Glutamatergic neuron (in vitro differentiated cells): ENCODE measurements at regions not wholly inside any gene's neighbourhood (a gene's known extent, or its start where the extent isn't known, plus 50 kb on each side); places are given as distances from the start of the nearest gene placed in this dataset.

Experiments
- DNase-seq: peaks from one replicate; pipeline ENCODE4 v3.0.0; 2022
- H3K27ac Mint-ChIP-seq: one replicate; pipeline ENCODE4 v1.8.0; 2020; ENCODE audit warnings: mild to moderate bottlenecking, mixed read lengths, inconsistent platforms; ENCODE audit not compliant: unreplicated experiment
- H3K27me3 Mint-ChIP-seq: one replicate; pipeline ENCODE4 v1.8.0; 2020; ENCODE audit warnings: mild to moderate bottlenecking, moderate library complexity, mixed read lengths, inconsistent platforms; ENCODE audit not compliant: unreplicated experiment
- H3K36me3 Mint-ChIP-seq: one replicate; pipeline ENCODE4 v1.8.0; 2020; ENCODE audit warnings: mild to moderate bottlenecking, mixed read lengths, inconsistent platforms; ENCODE audit not compliant: unreplicated experiment
- H3K4me1 Mint-ChIP-seq: one replicate; pipeline ENCODE4 v1.8.0; 2020; ENCODE audit warnings: mild to moderate bottlenecking, low read depth, mixed read lengths, inconsistent platforms; ENCODE audit not compliant: unreplicated experiment
- H3K4me3 Mint-ChIP-seq: one replicate; pipeline ENCODE4 v1.8.0; 2020; ENCODE audit warnings: mild to moderate bottlenecking, mixed read lengths, inconsistent platforms; ENCODE audit not compliant: unreplicated experiment
- H3K9me3 Mint-ChIP-seq: one replicate; pipeline ENCODE4 v1.8.0; 2020; ENCODE audit warnings: mild to moderate bottlenecking, moderate library complexity, mixed read lengths, inconsistent platforms; ENCODE audit not compliant: unreplicated experiment
- TF ChIP-seq, protein P1 (sequence below): fragments of 200-600 bp; sonication (generic); IDR thresholded peaks from one replicate; pipeline ENCODE4 v1.5.0; 2021; ENCODE audit not compliant: partially characterized antibody, unreplicated experiment

DNA sequence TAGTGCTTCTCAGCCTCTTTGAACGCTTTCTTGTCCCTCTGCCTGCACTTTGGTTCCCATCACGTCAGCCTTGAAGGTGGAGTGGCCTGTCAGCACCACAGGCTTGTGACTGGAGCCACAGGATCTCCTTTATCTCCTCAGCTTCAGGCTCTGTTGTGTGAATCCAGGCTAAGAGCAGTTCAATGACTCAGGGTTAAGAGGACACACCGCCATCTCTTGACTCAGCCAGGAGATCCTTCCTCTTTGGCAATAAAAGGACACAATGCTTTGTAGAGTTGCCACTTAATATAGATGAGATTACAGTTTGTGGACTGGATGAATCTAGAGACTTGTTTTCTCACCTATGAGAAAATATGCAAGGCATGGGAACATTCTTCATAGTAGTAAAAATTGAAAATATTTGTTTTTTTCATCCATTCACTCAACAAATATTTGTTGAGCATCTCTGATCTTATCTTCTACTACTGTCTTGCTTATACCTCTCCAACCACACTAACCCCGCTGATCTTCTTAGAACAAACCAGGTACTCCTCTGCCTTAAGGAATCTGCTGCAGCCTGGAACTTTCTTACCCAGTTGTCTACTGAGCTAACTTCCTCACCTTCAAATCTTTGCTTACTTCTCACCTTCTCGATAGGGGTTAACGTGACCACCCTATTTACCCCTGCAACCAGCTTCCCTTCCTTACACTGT, 62.3 kb downstream of the UCHL1 start:
- TF ChIP-seq, protein P1, sequence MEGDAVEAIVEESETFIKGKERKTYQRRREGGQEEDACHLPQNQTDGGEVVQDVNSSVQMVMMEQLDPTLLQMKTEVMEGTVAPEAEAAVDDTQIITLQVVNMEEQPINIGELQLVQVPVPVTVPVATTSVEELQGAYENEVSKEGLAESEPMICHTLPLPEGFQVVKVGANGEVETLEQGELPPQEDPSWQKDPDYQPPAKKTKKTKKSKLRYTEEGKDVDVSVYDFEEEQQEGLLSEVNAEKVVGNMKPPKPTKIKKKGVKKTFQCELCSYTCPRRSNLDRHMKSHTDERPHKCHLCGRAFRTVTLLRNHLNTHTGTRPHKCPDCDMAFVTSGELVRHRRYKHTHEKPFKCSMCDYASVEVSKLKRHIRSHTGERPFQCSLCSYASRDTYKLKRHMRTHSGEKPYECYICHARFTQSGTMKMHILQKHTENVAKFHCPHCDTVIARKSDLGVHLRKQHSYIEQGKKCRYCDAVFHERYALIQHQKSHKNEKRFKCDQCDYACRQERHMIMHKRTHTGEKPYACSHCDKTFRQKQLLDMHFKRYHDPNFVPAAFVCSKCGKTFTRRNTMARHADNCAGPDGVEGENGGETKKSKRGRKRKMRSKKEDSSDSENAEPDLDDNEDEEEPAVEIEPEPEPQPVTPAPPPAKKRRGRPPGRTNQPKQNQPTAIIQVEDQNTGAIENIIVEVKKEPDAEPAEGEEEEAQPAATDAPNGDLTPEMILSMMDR: no peak
- Mint-ChIP-seq H3K36me3 (no peaks in the 10 kb centered on the region), H3K4me1 (no peaks in the 10 kb centered on the region), H3K4me3 (no peak overlapping the region), H3K9me3 (peaks cover 2% of the 10 kb centered on the region), H3K27me3 (peaks cover 2% of the 10 kb centered on the region), H3K27ac (no peak overlapping the region)
- DNase-seq: no peak

DNA sequence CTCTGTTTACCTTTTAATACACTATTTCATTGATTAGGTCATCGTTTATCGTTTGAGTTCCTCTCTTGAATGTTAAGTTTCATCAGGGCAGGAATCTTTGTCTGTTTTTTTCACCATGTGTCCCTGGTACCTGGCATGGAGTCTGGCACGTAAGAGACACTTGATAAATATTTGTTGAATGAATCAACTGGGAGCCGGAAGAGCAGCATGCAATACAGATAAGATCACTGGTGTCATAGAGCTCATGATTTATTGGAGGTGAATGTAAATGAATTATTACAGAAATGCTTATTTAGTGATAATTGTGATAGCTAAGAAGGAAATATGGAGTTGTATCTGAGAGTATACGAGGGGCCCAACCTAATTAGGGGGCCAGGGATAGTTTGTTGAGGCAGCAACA, 62.8 kb downstream of the UCHL1 start:
- H3K27me3 Mint-ChIP-seq: peaks cover 2% of the 10 kb centered on the region
- no peaks in the 10 kb centered on the region for H3K4me1 Mint-ChIP-seq
- no peak overlapping the region for H3K4me3 Mint-ChIP-seq
- DNase-seq: no peak
- TF ChIP-seq, protein P1: no peak
- no peak overlapping the region for H3K27ac Mint-ChIP-seq
- H3K9me3 Mint-ChIP-seq: peaks cover 2% of the 10 kb centered on the region
- H3K36me3 Mint-ChIP-seq: no peaks in the 10 kb centered on the region

DNA sequence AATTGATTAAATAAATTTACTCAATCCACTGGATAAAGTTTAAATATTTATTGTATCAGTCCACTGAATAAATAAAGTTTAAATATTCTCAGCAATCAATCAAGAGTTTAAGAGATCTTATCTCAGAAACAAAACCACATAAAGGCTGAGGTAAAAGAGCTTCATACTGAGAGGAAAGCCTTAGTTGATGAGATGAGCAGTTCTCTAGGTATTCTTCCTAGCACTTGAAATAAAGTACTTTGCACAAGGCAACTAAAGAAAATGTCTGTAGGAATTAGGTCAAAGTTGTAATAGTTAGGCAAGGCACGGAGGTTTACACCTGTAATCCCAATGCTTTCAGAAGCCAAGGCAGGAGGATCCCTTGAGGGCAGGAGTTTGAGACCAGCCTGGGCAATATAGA, 63.5 kb downstream of the UCHL1 start:
- no peak overlapping the region for H3K4me3 Mint-ChIP-seq
- no peak for DNase-seq
- TF ChIP-seq, protein P1: no peak
- peaks cover 2% of the 10 kb centered on the region for H3K27me3 Mint-ChIP-seq
- H3K27ac Mint-ChIP-seq: no peak overlapping the region
- no peaks in the 10 kb centered on the region for H3K36me3 Mint-ChIP-seq
- peaks cover 2% of the 10 kb centered on the region for H3K9me3 Mint-ChIP-seq
- H3K4me1 Mint-ChIP-seq: no peaks in the 10 kb centered on the region

DNA sequence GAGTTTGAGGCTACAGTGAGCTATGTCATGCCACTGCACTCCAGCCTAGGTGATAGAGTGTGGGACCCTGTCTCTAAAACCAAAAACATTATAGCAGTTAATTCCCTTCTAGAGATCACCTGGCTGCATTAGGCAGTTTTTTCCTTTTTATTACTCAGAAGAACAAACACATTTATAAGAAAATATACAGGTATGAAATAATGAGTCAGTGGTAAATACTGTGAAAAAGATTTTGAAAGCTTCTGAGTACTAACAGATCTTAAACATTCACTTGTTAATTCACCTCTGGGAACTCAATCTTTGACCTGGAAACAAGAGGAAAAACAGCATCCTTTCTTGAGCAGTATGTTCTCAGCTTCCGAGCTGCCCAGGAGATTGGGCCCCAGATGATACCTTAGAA, 64.1 kb downstream of the UCHL1 start:
- Mint-ChIP-seq H3K36me3 (no peaks in the 10 kb centered on the region), H3K27ac (no peak overlapping the region), H3K9me3 (peaks cover under 1% of the 10 kb centered on the region), H3K27me3 (peaks cover under 1% of the 10 kb centered on the region), H3K4me3 (no peak overlapping the region), H3K4me1 (peaks cover under 1% of the 10 kb centered on the region)
- TF ChIP-seq, protein P1: no peak
- DNase-seq: no peak

DNA sequence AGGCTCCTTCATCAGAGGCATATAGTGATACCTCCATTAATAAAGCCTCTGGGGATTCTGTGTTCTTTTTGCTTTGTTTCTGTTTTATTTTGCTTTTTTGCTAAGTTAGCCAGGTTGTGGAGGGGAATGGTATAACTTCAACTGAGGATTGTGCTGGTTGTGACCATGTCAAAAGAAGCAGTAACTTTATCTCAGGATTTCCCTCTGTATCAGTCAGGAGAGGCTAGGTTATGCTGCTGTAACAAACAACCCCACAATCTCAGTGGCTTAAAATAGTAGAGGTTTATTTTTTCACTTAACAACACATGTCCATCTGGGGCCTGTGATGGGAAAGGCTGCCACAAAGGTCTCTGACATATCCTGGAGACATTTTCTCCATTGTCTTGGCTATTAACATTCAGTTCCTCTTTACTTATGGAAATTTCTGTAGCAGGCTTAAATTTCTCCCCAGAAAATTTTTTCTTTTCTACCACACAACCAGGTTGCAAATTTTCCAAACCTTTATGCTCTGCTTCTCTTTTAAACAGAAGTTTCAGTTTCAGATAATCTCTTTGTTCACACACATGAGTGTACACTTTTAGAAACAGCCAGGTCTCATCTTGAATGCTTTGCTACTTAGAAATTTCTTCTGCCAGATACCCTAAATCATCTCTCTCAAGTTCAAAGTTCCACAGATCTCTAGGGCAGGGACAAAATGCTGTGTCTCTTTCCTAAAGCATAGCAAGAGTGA, 64.7 kb downstream of the UCHL1 start:
- no peak overlapping the region for H3K4me3 Mint-ChIP-seq
- H3K9me3 Mint-ChIP-seq: no peaks in the 10 kb centered on the region
- DNase-seq: no peak
- no peak overlapping the region for H3K27ac Mint-ChIP-seq
- peaks cover 2% of the 10 kb centered on the region for H3K4me1 Mint-ChIP-seq
- H3K27me3 Mint-ChIP-seq: no peaks in the 10 kb centered on the region
- no peaks in the 10 kb centered on the region for H3K36me3 Mint-ChIP-seq
- TF ChIP-seq, protein P1: no peak
